Hepatocyte (in vitro differentiated cells): ENCODE measurements at regions not wholly inside any gene's neighbourhood (a gene's known extent, or its start where the extent isn't known, plus 50 kb on each side); places are given as distances from the start of the nearest gene placed in this dataset.

Experiments
- EZH2 ChIP-seq: fragments of 200-600 bp; sonication (generic); IDR thresholded peaks from 2 replicates; pipeline ENCODE4 v1.6.1; 2016; ENCODE audit warnings: antibody characterized with exemption, mild to moderate bottlenecking, borderline replicate concordance
- TF ChIP-seq, protein P1 (sequence below): fragments of 200-600 bp; sonication (generic); IDR thresholded peaks from 2 replicates; pipeline ENCODE4 v1.5.1; 2016; ENCODE audit warnings: antibody characterized with exemption, mild to moderate bottlenecking; ENCODE audit not compliant: poor library complexity

DNA sequence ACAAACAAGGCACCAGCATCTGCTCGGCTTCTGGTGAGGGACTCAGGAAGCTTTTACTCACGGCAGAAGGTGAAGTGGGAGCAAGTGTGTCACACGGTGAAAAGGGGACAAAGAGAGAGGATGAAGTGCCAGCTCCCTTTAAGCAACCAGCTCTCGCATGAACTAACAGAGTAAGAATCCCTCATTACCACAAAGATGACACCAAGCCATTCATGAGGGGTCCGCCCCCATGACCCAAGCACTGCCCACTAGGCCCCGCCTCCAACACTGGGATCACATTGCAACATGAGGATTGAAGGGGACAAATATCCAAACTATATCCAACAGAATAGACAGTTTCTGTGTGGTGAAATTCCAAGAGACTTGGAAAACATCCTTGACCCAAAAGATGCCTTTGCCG lies 198.2 kb upstream of the POU2AF2 start:
- TF ChIP-seq, protein P1, sequence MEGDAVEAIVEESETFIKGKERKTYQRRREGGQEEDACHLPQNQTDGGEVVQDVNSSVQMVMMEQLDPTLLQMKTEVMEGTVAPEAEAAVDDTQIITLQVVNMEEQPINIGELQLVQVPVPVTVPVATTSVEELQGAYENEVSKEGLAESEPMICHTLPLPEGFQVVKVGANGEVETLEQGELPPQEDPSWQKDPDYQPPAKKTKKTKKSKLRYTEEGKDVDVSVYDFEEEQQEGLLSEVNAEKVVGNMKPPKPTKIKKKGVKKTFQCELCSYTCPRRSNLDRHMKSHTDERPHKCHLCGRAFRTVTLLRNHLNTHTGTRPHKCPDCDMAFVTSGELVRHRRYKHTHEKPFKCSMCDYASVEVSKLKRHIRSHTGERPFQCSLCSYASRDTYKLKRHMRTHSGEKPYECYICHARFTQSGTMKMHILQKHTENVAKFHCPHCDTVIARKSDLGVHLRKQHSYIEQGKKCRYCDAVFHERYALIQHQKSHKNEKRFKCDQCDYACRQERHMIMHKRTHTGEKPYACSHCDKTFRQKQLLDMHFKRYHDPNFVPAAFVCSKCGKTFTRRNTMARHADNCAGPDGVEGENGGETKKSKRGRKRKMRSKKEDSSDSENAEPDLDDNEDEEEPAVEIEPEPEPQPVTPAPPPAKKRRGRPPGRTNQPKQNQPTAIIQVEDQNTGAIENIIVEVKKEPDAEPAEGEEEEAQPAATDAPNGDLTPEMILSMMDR, result no peak
- TF ChIP-seq EZH2, result no peak
